ENCODE measurements at regions not wholly inside any gene's neighbourhood (a gene's known extent, or its start where the extent isn't known, plus 50 kb on each side); places are given as distances from the start of the nearest gene placed in this dataset.

DNA sequence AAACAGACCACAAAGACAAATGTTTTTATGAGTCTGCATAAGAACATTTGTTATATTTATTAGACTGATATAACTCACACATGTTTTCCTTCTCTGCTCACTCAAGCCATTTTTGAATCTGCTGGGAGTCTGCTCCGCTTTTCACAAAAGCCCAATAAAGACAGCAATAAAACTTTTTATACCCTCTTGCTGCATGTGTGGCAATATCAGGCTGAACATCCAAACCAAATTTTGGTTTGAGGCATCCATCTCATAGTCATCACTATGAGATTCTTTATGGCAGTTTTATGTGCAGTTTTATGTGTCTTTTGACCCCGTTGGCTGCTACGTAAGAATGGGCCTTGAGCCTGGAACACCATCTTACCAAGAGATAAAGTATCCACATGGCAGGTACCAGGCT is 1276.8 kb upstream of the ADGRB3 start:
- TF ChIP-seq ZBTB17 (CRISPR knock-in tag; IDR thresholded peaks at IDR 0.05), result no peak
- TF ChIP-seq SP1 (CRISPR knock-in tag; IDR thresholded peaks at IDR 0.05), result no peak
- TF ChIP-seq POLR2AphosphoS5 (IDR thresholded peaks at IDR 0.05; ENCODE audit: control insufficient read depth, insufficient read depth, low read depth, low read length), result no peak
- no peak for TF ChIP-seq SPI1 (IDR thresholded peaks at IDR 0.05; ENCODE audit: borderline replicate concordance, low read depth, low read length)
- TF ChIP-seq RCOR1 (IDR thresholded peaks at IDR 0.05; ENCODE audit: borderline replicate concordance in 1 of 2, low read depth in 2 of 2, low read length in 2 of 2), result no peak
- no peak for TF ChIP-seq PYGO2 (tag; IDR thresholded peaks at IDR 0.05)
- TF ChIP-seq ZNF121 (CRISPR knock-in tag; conservative IDR thresholded peaks at IDR 0.05), result no peak

All from K562 (cell line).